SK-N-MC (cell line): ENCODE measurements at regions not wholly inside any gene's neighbourhood (a gene's known extent, or its start where the extent isn't known, plus 50 kb on each side); places are given as distances from the start of the nearest gene placed in this dataset.

ENCODE experiments used
- EZH2 ChIP-seq: fragments of 200-600 bp; sonication (generic); IDR thresholded peaks from one replicate; pipeline ENCODE4 v1.6.1; 2017; ENCODE audit warnings: antibody characterized with exemption
- FOXP2 ChIP-seq: optimal IDR thresholded peaks from 2 replicates; pipeline ENCODE3; 2011; ENCODE audit warnings: mild to moderate bottlenecking, moderate library complexity; ENCODE audit not compliant: insufficient read depth; ENCODE audit errors: extremely low read length, control extremely low read depth

DNA sequence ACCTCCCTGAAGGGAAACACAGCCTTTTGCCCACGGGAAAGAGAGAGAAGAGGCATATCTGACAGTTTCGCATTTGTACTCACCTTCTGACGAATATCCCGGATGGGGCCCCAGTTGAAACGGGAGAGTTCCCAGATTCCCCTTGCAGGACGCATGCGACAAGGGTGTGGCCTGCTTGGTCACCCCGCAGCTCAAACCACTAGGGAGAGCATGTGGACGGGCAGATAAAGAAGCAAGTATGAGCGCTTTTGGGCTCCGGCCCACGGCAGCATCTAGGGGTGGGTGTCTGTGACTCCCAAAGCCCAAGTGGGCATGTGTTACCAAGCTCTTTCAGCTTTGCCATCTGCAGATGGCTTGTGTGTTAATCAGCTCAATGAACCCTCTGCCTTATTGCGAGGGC, 70.1 kb upstream of the MED14 start:
- TF ChIP-seq EZH2 (no peak), FOXP2 (no peak)
